Astrocyte (in vitro differentiated cells and primary cell): ENCODE measurements at regions not wholly inside any gene's neighbourhood (a gene's known extent, or its start where the extent isn't known, plus 50 kb on each side); places are given as distances from the start of the nearest gene placed in this dataset.

Source experiments
- DNase-seq: peaks from one replicate; pipeline ENCODE4 v3.0.0-alpha.2; 2010; ENCODE audit warnings: low read depth
- FAIRE-seq: peaks from 2 replicates; lab custom pipeline; 2011; peaks lifted over from hg19 to GRCh38; lab: Jason Lieb, UNC
- H2AFZ ChIP-seq: 2 replicates; pipeline ENCODE4 v1.6.0; 2012; ENCODE audit warnings: low read depth, low read length, inconsistent platforms
- H3K27ac ChIP-seq: 2 replicates; pipeline ENCODE4 v1.5.1; 2011; ENCODE audit warnings: low read depth, low read length, inconsistent platforms
- H3K27me3 ChIP-seq: 2 replicates; pipeline ENCODE4 v1.6.0; 2011; ENCODE audit warnings: low read length, inconsistent platforms; ENCODE audit not compliant: insufficient read depth
- H3K36me3 ChIP-seq: 2 replicates; pipeline ENCODE4 v1.5.1; 2011; ENCODE audit warnings: low read length, inconsistent platforms; ENCODE audit not compliant: insufficient read depth
- H3K4me1 ChIP-seq: 2 replicates; pipeline ENCODE4 v1.5.1; 2011; ENCODE audit warnings: low read length, inconsistent platforms; ENCODE audit not compliant: insufficient read depth
- H3K4me2 ChIP-seq: 2 replicates; pipeline ENCODE4 v1.6.0; 2012; ENCODE audit warnings: low read length, inconsistent platforms
- H3K4me3 ChIP-seq: 2 replicates; pipeline ENCODE4 v1.5.1; 2011; ENCODE audit warnings: low read depth, mild to moderate bottlenecking, low read length, inconsistent platforms; ENCODE audit not compliant: insufficient read depth
- H3K79me2 ChIP-seq: 2 replicates; pipeline ENCODE4 v1.6.0; 2012; ENCODE audit warnings: mild to moderate bottlenecking, low read length, inconsistent platforms; ENCODE audit not compliant: insufficient read depth
- H3K9ac ChIP-seq: 2 replicates; pipeline ENCODE4 v1.6.0; 2012; ENCODE audit warnings: mild to moderate bottlenecking, low read length, inconsistent platforms
- H3K9me3 ChIP-seq: 2 replicates; pipeline ENCODE4 v1.5.1; 2012; ENCODE audit warnings: low read depth, mild to moderate bottlenecking, low read length, inconsistent platforms; ENCODE audit not compliant: insufficient read depth
- H4K20me1 ChIP-seq: 2 replicates; pipeline ENCODE4 v1.6.0; 2012; ENCODE audit warnings: low read length, inconsistent platforms; ENCODE audit not compliant: insufficient read depth
- H3K27ac Mint-ChIP-seq: one replicate; pipeline ENCODE4 v1.8.0; 2021; ENCODE audit warnings: mild to moderate bottlenecking, mixed read lengths; ENCODE audit not compliant: unreplicated experiment
- H3K27me3 Mint-ChIP-seq: one replicate; pipeline ENCODE4 v1.8.0; 2021; ENCODE audit warnings: low read depth, mixed read lengths; ENCODE audit not compliant: unreplicated experiment
- H3K36me3 Mint-ChIP-seq: one replicate; pipeline ENCODE4 v1.8.0; 2021; ENCODE audit warnings: low read depth, mixed read lengths; ENCODE audit not compliant: unreplicated experiment
- H3K4me1 Mint-ChIP-seq: one replicate; pipeline ENCODE4 v1.8.0; 2021; ENCODE audit warnings: low read depth, mixed read lengths; ENCODE audit not compliant: unreplicated experiment
- H3K4me3 Mint-ChIP-seq: one replicate; pipeline ENCODE4 v1.8.0; 2021; ENCODE audit warnings: mild to moderate bottlenecking, moderate library complexity, mixed read lengths; ENCODE audit not compliant: unreplicated experiment
- H3K9me3 Mint-ChIP-seq: one replicate; pipeline ENCODE4 v1.8.0; 2021; ENCODE audit warnings: mild to moderate bottlenecking, mixed read lengths; ENCODE audit not compliant: unreplicated experiment
- EZH2 ChIP-seq: IDR thresholded peaks from 2 replicates; pipeline ENCODE4 v1.6.1; 2012; ENCODE audit warnings: mild to moderate bottlenecking, low read length, inconsistent platforms; ENCODE audit not compliant: insufficient read depth
- TF ChIP-seq, protein P1 (sequence below): IDR thresholded peaks from 2 replicates; pipeline ENCODE4 v1.5.1; 2011; ENCODE audit warnings: low read depth, mild to moderate bottlenecking, inconsistent platforms, low read length, moderate library complexity; ENCODE audit not compliant: insufficient read depth

- FAIRE-seq (no peak), DNase-seq (no peak)
- no peaks in the 10 kb centered on the region for H3K9me3 ChIP-seq
- no peaks in the 10 kb centered on the region for H3K36me3 ChIP-seq
- H4K20me1 ChIP-seq, result no peaks in the 10 kb centered on the region
- Mint-ChIP-seq H3K27ac (no peak overlapping the region), H3K36me3 (no peaks in the 10 kb centered on the region), H3K9me3 (peaks cover 11% of the 10 kb centered on the region), H3K27me3 (peaks cover 1% of the 10 kb centered on the region), H3K4me1 (peaks cover 8% of the 10 kb centered on the region), H3K4me3 (no peak overlapping the region)
- H3K4me3 ChIP-seq, result no peak overlapping the region
- H3K4me1 ChIP-seq, result peaks cover 6% of the 10 kb centered on the region
- no peak overlapping the region for H3K27ac ChIP-seq
- TF ChIP-seq, protein P1, sequence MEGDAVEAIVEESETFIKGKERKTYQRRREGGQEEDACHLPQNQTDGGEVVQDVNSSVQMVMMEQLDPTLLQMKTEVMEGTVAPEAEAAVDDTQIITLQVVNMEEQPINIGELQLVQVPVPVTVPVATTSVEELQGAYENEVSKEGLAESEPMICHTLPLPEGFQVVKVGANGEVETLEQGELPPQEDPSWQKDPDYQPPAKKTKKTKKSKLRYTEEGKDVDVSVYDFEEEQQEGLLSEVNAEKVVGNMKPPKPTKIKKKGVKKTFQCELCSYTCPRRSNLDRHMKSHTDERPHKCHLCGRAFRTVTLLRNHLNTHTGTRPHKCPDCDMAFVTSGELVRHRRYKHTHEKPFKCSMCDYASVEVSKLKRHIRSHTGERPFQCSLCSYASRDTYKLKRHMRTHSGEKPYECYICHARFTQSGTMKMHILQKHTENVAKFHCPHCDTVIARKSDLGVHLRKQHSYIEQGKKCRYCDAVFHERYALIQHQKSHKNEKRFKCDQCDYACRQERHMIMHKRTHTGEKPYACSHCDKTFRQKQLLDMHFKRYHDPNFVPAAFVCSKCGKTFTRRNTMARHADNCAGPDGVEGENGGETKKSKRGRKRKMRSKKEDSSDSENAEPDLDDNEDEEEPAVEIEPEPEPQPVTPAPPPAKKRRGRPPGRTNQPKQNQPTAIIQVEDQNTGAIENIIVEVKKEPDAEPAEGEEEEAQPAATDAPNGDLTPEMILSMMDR, result no peak
- no peak for TF ChIP-seq EZH2
- no peak overlapping the region for H3K9ac ChIP-seq
- H2AFZ ChIP-seq, result no peak overlapping the region
- H3K4me2 ChIP-seq, result no peak overlapping the region
- H3K27me3 ChIP-seq, result no peaks in the 10 kb centered on the region
- no peaks in the 10 kb centered on the region for H3K79me2 ChIP-seq
These were observed 68.7 kb upstream of the MAP1LC3B2 start for GRCh38 chr12:116490471-116490870.

DNA sequence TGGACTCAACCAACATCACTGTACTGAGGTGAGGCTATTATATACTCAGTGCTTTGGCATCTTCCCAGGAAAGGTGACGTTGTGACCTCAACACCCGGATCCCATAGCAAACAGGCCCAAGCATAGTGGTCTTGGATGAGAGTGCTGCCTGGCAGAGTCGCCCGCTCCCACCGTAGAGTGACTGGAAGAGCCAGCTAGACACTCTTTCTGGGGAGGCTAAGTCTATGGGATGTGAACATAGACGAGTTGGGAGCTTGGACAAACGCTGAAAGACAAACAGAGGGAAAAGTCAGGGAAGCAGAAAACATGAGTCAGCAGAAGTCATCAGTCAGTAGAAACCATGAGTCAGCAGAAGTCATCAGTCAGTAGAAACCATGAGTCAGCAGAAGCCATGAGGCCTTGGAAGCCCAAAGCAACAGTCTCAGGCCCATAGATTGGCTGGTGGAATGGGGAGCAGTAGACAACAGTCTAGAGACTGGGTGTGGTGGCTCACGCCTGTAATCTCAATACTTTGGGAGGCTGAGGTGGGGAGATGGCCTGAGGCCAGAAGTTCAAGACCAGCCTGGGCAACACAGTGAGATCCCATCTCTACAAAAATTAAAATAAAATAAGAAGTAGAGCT lies 66.4 kb upstream of the MAP1LC3B2 start:
- Histone ChIP-seq H4K20me1 (no peaks in the 10 kb centered on the region), H3K9me3 (no peaks in the 10 kb centered on the region), H3K4me2 (no peak overlapping the region), H3K4me1 (peaks cover 7% of the 10 kb centered on the region), H3K27ac (no peak overlapping the region), H3K79me2 (no peaks in the 10 kb centered on the region), H3K27me3 (no peaks in the 10 kb centered on the region), H3K9ac (no peak overlapping the region), H3K36me3 (no peaks in the 10 kb centered on the region), H3K4me3 (no peak overlapping the region), H2AFZ (no peak overlapping the region)
- H3K27ac Mint-ChIP-seq, result peak overlapping the region; percentile 48
- H3K4me3 Mint-ChIP-seq, result no peak overlapping the region
- FAIRE-seq (peak; percentile 47), DNase-seq (peak; percentile 57)
- peaks cover 9% of the 10 kb centered on the region for H3K4me1 Mint-ChIP-seq
- H3K36me3 Mint-ChIP-seq, result no peaks in the 10 kb centered on the region
- TF ChIP-seq, protein P1, result no peak
- TF ChIP-seq EZH2, result no peak
- H3K27me3 Mint-ChIP-seq, result no peaks in the 10 kb centered on the region
- peaks cover 9% of the 10 kb centered on the region for H3K9me3 Mint-ChIP-seq

DNA sequence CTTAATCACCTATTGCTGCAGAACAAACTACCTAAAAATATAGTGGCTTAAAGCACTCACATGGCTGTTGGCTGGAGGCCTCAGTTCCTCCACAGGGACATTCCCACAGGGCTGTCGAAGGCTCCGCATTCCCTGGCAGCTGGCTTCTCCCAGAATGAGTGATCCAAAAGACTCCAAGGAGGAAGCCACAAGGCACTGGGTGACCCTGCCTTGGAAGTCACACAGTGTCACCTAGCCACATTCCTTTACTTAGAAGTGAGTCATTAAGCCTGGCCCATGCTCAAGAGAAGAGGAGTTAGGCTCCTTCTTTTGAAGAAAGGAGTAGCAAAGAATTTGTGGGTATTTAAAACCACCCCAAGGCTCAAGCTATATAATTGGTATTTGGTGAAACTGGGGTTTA lies 63.9 kb upstream of the MAP1LC3B2 start:
- no peaks in the 10 kb centered on the region for H3K27me3 ChIP-seq
- H2AFZ ChIP-seq, result no peak overlapping the region
- peaks cover 2% of the 10 kb centered on the region for H3K27me3 Mint-ChIP-seq
- H4K20me1 ChIP-seq, result no peaks in the 10 kb centered on the region
- no peaks in the 10 kb centered on the region for H3K79me2 ChIP-seq
- H3K9me3 ChIP-seq, result no peaks in the 10 kb centered on the region
- H3K4me2 ChIP-seq, result no peak overlapping the region
- H3K27ac ChIP-seq, result no peak overlapping the region
- no peaks in the 10 kb centered on the region for H3K36me3 ChIP-seq
- H3K27ac Mint-ChIP-seq, result no peak overlapping the region
- no peak overlapping the region for H3K4me3 Mint-ChIP-seq
- peaks cover 9% of the 10 kb centered on the region for H3K4me1 Mint-ChIP-seq
- FAIRE-seq, result peak; percentile 65
- peaks cover 2% of the 10 kb centered on the region for H3K9me3 Mint-ChIP-seq
- H3K9ac ChIP-seq, result no peak overlapping the region
- peak; percentile 66 for DNase-seq
- no peak overlapping the region for H3K4me3 ChIP-seq
- no peaks in the 10 kb centered on the region for H3K36me3 Mint-ChIP-seq
- TF ChIP-seq, protein P1, result no peak
- peaks cover 7% of the 10 kb centered on the region for H3K4me1 ChIP-seq
